Fibroblast of lung (primary cell): ENCODE measurements at regions not wholly inside any gene's neighbourhood (a gene's known extent, or its start where the extent isn't known, plus 50 kb on each side); places are given as distances from the start of the nearest gene placed in this dataset.

Experiments
- EZH2 ChIP-seq: IDR thresholded peaks from 2 replicates; pipeline ENCODE4 v1.5.1; 2012; ENCODE audit warnings: low read length, control low read depth, mild to moderate bottlenecking; ENCODE audit errors: missing control alignments
- TF ChIP-seq, protein P1 (sequence below), 2 donors: IDR thresholded peaks in 1 of 2; conservative IDR thresholded peaks in 1 of 2; 1 replicate in 1 of 2; 2 replicates in 1 of 2; pipeline ENCODE4 v1.5.1; 2011 to 2012; ENCODE audit warnings: low read length in 2 of 2, control low read depth in 1 of 2, inconsistent platforms in 1 of 2, low read depth in 1 of 2, mild to moderate bottlenecking in 1 of 2

DNA sequence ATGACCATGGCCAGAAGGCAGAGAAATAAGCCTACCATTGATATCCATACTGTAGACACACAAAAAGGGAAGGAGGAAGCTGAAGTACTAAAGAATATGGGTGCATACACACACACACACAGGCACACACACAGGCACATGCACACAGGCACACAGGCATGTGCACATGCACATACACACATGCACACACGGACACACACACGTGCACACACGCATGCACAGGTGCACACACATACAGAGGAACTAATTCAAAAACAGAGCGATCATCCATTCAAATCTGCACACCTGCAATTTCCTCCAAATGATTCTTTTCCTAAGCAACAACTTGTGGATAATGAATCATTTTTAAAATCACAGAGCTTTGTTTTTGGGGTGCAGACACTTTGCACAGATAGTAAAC lies 166.7 kb upstream of the ADARB2 start:
- TF ChIP-seq, protein P1, sequence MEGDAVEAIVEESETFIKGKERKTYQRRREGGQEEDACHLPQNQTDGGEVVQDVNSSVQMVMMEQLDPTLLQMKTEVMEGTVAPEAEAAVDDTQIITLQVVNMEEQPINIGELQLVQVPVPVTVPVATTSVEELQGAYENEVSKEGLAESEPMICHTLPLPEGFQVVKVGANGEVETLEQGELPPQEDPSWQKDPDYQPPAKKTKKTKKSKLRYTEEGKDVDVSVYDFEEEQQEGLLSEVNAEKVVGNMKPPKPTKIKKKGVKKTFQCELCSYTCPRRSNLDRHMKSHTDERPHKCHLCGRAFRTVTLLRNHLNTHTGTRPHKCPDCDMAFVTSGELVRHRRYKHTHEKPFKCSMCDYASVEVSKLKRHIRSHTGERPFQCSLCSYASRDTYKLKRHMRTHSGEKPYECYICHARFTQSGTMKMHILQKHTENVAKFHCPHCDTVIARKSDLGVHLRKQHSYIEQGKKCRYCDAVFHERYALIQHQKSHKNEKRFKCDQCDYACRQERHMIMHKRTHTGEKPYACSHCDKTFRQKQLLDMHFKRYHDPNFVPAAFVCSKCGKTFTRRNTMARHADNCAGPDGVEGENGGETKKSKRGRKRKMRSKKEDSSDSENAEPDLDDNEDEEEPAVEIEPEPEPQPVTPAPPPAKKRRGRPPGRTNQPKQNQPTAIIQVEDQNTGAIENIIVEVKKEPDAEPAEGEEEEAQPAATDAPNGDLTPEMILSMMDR (conservative IDR thresholded peaks at IDR 0.05 in 1 of 2, IDR thresholded peaks at IDR 0.05 in 1 of 2; ENCODE audit: low read depth in 1 of 2, low read length in 2 of 2), result no peak
- TF ChIP-seq EZH2, result no peak
